ENCODE measurements at regions not wholly inside any gene's neighbourhood (a gene's known extent, or its start where the extent isn't known, plus 50 kb on each side); places are given as distances from the start of the nearest gene placed in this dataset.

DNA sequence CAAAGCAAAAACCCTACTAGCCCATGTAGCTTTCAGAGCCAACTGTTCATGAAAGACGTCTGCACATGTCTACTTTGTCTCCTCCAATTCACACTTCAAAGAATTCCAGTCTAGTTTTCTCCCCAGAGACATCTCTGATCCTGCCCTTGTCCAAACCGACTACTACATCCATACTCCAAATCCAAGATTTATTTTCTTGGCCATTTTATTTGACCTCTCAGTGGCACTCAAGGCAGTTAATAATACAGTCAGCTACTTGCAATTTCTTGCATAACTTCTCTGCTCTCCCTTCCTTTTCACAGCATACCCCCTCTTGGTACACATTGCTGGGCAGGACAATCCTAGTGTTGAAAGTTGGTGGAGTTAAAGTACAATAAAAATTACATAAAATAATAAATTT is 170.9 kb upstream of the INHBA start:
- no peaks in the 10 kb centered on the region for H3K36me3 ChIP-seq
- no peak overlapping the region for H3K27ac ChIP-seq
- no peak overlapping the region for H3K4me3 ChIP-seq
- 62 to 69% methylated on average over 2 of the region's 2 CpGs for WGBS, 2 donors (ENCODE audit: low coverage in 1 of 2)
- no peak for ATAC-seq
- no peak for TF ChIP-seq EP300 (IDR thresholded peaks at IDR 0.05)
- TF ChIP-seq POLR2AphosphoS5 (IDR thresholded peaks at IDR 0.05) = no peak
- TF ChIP-seq POLR2A (IDR thresholded peaks at IDR 0.05) = no peak
- TF ChIP-seq, protein P1, sequence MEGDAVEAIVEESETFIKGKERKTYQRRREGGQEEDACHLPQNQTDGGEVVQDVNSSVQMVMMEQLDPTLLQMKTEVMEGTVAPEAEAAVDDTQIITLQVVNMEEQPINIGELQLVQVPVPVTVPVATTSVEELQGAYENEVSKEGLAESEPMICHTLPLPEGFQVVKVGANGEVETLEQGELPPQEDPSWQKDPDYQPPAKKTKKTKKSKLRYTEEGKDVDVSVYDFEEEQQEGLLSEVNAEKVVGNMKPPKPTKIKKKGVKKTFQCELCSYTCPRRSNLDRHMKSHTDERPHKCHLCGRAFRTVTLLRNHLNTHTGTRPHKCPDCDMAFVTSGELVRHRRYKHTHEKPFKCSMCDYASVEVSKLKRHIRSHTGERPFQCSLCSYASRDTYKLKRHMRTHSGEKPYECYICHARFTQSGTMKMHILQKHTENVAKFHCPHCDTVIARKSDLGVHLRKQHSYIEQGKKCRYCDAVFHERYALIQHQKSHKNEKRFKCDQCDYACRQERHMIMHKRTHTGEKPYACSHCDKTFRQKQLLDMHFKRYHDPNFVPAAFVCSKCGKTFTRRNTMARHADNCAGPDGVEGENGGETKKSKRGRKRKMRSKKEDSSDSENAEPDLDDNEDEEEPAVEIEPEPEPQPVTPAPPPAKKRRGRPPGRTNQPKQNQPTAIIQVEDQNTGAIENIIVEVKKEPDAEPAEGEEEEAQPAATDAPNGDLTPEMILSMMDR (IDR thresholded peaks at IDR 0.05) = no peak
- no peaks in the 10 kb centered on the region for H3K9me3 ChIP-seq
- H3K27me3 ChIP-seq = no peaks in the 10 kb centered on the region
- no peaks in the 10 kb centered on the region for H3K4me1 ChIP-seq

DNA sequence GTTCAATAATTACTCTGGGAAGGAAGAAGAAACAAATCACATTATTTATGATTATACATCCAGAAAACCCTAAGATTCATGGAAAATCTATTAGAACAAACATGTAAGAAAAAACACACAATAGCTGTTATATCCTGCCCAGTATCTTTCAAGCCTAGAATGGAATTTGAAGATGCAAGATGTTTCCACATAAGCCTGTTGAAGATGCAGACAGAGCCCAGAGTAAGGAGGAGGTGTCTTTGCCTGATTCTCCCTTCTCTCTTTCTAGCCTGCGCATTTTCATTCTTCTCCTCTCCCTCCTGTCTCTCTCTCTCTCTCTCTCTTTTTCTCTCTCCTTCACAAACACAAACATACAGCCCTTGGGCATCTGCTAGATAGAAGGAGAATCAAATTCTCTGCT is 170.1 kb upstream of the INHBA start:
- Histone ChIP-seq H3K27ac (no peak overlapping the region), H3K9me3 (no peaks in the 10 kb centered on the region), H3K4me1 (no peaks in the 10 kb centered on the region), H3K36me3 (no peaks in the 10 kb centered on the region), H3K27me3 (no peaks in the 10 kb centered on the region), H3K4me3 (no peak overlapping the region)
- TF ChIP-seq POLR2AphosphoS5 (IDR thresholded peaks at IDR 0.05) (no peak), POLR2A (IDR thresholded peaks at IDR 0.05) (no peak), EP300 (IDR thresholded peaks at IDR 0.05) (no peak)
- TF ChIP-seq, protein P1 (IDR thresholded peaks at IDR 0.05) = no peak
- no peak for ATAC-seq
- WGBS, 2 donors (ENCODE audit: low coverage in 1 of 2) = no CpG with 5 or more reads among the region's 1 CpG

DNA sequence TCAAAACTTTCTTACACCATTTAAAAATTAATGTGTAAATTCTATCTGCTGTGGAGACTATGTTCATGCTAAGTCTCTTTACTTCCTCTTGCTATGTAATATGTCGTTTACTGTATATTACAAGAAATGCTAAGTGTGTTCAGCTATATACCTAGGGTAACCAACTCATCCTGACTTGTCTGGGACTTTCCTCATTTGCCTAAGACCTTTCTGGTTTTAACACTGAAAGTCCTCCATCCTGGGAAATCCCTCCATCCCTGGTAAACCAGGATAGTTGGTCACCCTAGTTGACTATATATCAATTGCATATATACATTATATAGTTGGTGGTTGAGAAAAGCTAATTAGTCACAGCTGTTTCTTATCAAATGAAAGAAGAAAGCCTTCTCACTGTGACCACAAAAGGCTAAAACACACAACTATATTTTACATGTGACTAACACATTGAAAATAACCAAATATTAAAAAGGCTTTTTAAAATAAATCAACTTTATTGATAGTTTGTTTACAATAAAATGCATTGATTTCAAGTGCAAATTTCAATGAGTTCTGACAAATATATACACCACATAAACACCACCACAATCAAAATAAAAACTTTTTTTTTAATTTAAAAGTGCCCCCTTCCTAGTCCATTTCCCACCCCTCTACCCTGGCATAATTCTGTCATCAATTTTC is 167.7 kb upstream of the INHBA start:
- ATAC-seq = no peak
- Histone ChIP-seq H3K36me3 (no peaks in the 10 kb centered on the region), H3K27ac (no peak overlapping the region), H3K4me3 (no peak overlapping the region), H3K27me3 (no peaks in the 10 kb centered on the region), H3K4me1 (no peaks in the 10 kb centered on the region), H3K9me3 (peaks cover 0 to 7% (median 0%) of the 10 kb centered on the region in 3 donors)
- TF ChIP-seq POLR2AphosphoS5 (IDR thresholded peaks at IDR 0.05) (no peak), EP300 (IDR thresholded peaks at IDR 0.05) (no peak), POLR2A (IDR thresholded peaks at IDR 0.05) (no peak)
- TF ChIP-seq, protein P1 (IDR thresholded peaks at IDR 0.05) = no peak
- 50 to 67% methylated on average over 1 of the region's 1 CpG for WGBS, 2 donors (ENCODE audit: low coverage in 1 of 2)

DNA sequence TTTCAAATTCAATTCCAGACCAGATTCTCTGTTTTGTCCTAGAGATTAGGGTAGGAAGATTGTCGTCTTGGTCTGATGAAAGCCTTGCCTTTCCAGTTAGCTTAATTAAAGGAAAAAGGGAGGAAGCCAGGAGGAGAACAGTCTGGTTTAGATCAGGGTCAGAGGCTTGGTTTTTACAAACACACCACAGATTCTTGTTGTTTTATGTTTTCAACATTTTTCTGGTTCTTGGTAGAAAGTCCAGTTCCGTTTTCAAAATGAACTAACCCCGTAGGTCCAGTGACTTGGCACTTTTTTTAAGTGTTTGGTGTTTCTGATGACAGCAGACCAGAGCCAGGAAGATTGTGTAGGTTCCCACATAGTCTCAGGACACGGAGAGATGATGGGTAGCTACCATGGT is 167.1 kb upstream of the INHBA start:
- Histone ChIP-seq H3K4me1 (no peaks in the 10 kb centered on the region), H3K27ac (no peak overlapping the region), H3K27me3 (no peaks in the 10 kb centered on the region), H3K9me3 (peaks cover 0 to 13% (median 0%) of the 10 kb centered on the region in 3 donors), H3K4me3 (no peak overlapping the region), H3K36me3 (no peaks in the 10 kb centered on the region)
- 22 to 36% methylated on average over 1 to 4 of the region's 4 CpGs for WGBS, 2 donors (ENCODE audit: low coverage in 1 of 2)
- TF ChIP-seq POLR2A (IDR thresholded peaks at IDR 0.05) (no peak), EP300 (IDR thresholded peaks at IDR 0.05) (no peak), POLR2AphosphoS5 (IDR thresholded peaks at IDR 0.05) (no peak)
- TF ChIP-seq, protein P1 (IDR thresholded peaks at IDR 0.05) = no peak
- ATAC-seq = no peak

DNA sequence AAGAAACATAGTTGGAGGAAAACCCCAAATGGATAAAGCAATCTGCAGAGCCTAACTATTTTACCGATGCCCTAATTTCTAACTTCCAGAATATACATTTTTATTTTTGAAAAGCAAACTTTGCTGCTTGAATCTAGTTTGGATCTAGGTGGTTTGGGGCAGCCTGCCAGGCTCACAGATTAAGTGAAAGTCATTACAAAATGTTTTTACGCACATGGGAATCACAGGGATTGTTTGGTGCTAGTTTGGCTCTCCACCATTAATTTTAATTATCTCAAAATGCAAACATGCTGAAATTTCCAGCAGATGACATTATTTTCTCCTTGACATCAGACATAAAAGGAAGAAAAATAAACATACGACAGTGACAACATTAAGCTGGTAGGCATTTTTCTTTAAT is 166.7 kb upstream of the INHBA start:
- H3K4me3 ChIP-seq = no peak overlapping the region

More for the DNA sequence above, 166.7 kb upstream of the INHBA start:
- H3K27me3 ChIP-seq = no peaks in the 10 kb centered on the region
- no peak for TF ChIP-seq POLR2A (IDR thresholded peaks at IDR 0.05)
- no peak for TF ChIP-seq POLR2AphosphoS5 (IDR thresholded peaks at IDR 0.05)
- TF ChIP-seq EP300 (IDR thresholded peaks at IDR 0.05) = no peak
- TF ChIP-seq, protein P1 (IDR thresholded peaks at IDR 0.05) = no peak
- H3K4me1 ChIP-seq = no peaks in the 10 kb centered on the region
- no peak for ATAC-seq
- no peaks in the 10 kb centered on the region for H3K36me3 ChIP-seq
- peaks cover 0 to 16% (median 0%) of the 10 kb centered on the region in 3 donors for H3K9me3 ChIP-seq
- WGBS, 2 donors (ENCODE audit: low coverage in 1 of 2) = 34 to 49% methylated on average over 2 to 3 of the region's 3 CpGs
- no peak overlapping the region for H3K27ac ChIP-seq

Measured in gastroesophageal sphincter (tissue), 4 donors.